Fibroblast of upper back skin (primary cell): ENCODE measurements at regions not wholly inside any gene's neighbourhood (a gene's known extent, or its start where the extent isn't known, plus 50 kb on each side); places are given as distances from the start of the nearest gene placed in this dataset.

ENCODE experiments used
- DNase-seq: peaks from one replicate; pipeline ENCODE4 v3.0.0-alpha.2; 2013

- DNase-seq = no peak
These were observed 73.2 kb downstream of the GPR37 start for GRCh38 chr7:124692425-124692824.

DNA sequence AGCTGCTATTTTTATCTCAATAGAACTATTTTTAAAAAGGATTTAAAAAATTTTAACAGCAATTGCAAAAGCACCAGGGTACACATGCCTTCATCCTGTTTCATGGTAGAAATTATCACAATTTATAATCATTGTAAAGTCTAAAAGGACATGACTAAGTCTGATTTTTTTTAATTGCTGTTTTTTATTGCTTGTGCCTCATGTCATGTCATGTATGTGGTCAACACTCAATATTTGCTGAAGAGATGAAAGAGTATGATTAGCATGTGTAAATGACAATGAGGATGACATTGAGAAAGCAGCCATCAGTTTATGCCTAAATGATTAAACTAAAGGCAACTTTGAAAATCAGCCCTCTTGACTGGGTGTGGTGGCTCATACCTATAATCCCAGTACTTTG, 74.8 kb downstream of the GPR37 start:
- DNase-seq = no peak

GRCh38 chr7:124689931-124690330, 75.7 kb downstream of the GPR37 start:
- no peak for DNase-seq

DNA sequence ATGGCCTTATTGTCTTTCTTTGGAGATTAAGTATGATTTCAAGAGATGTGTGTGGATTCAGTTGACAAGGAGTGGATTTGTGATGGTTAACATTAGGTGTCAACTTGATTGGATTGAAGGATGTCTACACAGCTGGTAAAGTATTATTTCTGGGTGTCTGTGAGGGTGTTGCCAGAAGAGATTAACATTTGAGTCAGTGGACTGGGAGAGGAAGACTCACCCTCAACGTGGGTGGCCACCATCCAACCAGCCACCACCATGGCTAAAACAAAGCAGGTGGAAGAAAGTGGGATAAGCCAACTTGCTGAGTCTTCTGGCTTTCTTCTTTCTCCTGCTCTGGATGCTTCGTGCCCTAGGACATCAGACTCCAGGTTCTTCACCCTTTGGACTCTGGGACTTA, 76.1 kb downstream of the GPR37 start:
- DNase-seq = no peak

DNA sequence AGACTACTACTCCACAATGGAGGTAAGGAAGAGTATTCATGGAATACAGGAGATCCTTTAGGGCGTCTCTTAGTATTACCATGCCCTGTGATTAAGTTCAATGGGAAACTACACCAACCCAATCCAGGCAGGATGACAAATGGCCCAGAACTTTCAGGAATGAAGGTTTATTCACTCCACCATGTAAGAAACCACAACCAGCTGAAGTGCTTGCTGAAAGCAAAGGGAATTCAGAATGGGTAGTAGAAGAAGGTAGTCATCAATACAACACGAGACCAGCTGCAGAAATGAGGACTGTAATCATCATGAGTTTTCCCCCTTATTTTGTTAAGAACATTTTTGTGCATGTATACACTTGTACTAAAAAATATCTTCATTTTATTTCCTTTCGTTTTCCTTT, 76.6 kb downstream of the GPR37 start:
- peak; percentile 1 for DNase-seq

GRCh38 chr7:124686543-124687171, 78.9 kb downstream of the GPR37 start:
- DNase-seq = no peak

- DNase-seq = no peak
These were observed 83.6 kb downstream of the GPR37 start for GRCh38 chr7:124681946-124682345.

GRCh38 chr7:124680304-124680703, 85.3 kb downstream of the GPR37 start:
- no peak for DNase-seq

DNA sequence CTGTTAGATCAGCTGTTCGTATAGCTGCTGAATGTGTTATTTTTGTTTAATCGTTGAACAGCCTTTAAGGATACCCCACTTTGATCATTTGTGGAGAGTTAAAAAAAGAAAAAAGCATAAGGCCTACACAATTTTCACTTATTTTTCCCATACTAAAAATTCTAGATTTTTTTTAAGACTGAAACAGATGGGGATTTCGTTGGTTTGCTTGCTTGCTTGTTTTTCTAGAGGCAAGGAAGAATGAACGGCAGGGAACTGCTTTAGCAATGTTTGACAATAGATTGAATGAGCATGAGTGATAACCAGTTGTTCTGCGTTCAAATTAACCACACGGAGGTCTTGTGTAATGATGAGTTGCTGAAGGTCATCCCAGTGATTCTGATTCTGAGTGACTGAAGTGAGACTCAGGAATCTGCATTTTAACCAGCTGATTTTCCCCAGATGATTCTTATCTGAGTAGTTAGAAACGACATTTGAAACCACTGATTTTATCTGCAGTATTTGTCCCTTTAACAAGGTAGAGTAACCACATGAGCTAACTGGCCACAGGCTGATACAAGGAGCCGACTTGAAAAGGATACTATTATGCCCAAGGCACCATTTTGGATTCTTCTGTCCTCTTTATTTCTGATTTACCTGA, 85.9 kb downstream of the GPR37 start:
- no peak for DNase-seq

DNA sequence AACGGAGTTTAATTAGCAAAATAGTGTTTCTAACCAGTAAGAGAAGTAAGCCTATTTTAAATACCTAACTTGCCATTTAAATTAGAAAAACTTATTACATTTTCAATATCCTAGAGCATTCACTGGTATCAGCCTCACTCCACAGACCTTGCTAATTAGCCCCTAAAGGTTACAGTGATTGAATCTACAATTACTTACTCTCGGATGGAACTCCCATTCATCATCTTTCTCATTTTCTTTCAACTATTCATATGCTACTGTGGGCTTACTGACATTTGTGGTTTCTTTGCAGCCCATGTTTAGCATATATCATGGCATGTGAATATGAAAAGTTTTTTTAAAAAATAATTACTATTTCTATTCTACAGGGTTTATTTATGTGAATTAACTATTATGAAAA, 86.4 kb downstream of the GPR37 start:
- no peak for DNase-seq

DNA sequence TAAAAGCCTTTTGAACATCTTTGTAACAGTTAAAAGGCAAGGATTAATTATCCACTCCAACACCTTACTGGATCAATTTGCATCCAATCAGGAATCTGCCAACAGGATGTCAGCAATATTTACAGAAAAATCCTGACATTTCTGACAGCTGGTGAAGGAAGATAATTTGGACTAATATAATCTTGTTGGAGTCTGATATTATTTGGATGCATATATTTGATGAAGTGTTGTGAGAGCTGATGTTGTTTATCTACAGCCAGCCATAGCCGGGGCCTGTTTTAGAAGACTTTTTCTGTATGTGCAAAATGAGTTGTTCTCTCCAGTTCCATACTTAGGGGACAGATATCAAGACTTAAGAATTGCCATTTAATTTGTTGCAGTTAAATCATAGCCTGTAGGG, 91.1 kb downstream of the GPR37 start:
- no peak for DNase-seq

DNA sequence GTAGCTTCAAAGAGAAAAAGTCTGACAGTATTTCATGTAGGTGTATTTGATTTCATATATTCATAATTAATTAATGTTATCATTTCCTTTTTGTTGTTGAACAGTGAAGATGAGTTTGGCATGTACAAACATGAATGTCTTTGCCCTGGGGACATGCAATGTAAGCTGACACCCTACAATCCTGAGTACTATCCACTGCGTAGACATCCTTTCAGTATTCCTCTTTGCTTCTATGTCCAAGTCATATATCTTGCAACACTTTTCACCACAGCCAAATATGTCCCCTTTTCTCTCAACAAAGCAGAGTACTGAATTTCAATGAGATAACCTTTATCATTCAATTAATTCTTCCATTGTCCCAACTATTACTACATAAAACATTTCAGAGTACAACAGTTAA, 93.6 kb downstream of the GPR37 start:
- DNase-seq = no peak

GRCh38 chr7:124667312-124668153, 98.1 kb downstream of the GPR37 start:
- DNase-seq = no peak

DNA sequence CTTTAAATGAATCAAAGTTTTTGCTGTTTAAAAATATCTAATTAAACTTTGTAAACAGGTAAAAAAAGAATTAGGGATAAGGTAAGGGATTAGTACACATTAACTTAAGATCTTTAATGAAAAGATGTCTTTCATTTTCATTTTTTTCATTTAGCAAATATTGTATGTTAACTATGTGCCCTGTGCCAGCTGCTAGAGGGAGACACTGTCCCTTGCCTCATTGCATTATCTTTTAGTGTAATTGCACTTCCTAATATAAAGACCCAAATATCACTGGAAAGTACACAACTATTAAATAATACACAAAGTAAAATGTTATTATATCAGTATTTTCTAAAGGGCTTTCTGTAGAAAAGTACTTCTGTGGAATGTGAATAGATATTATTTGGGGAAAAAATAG, 102.7 kb downstream of the GPR37 start:
- DNase-seq = no peak

- DNase-seq = no peak
These were observed 103.2 kb downstream of the GPR37 start for GRCh38 chr7:124662372-124662771.

DNA sequence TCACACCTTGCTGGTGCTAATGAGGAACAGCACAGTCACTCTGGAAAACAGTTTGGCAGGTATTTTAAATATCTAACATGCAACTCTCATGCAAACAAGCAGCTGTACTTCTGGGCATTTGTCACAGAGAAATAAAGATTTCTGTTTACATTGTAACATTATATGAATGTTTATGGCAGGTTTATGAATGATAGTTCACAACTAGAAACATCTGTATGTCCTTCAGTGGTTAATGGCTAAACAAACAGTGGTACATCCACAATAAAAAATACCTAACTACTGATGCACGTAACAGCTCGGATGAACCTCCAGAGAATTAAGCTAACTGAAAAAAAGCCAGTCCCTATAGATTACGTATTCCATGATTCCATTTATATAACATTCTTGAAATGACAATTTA, 109.6 kb downstream of the GPR37 start:
- no peak for DNase-seq

GRCh38 chr7:124652237-124652636, 113.4 kb downstream of the GPR37 start:
- DNase-seq = no peak

DNA sequence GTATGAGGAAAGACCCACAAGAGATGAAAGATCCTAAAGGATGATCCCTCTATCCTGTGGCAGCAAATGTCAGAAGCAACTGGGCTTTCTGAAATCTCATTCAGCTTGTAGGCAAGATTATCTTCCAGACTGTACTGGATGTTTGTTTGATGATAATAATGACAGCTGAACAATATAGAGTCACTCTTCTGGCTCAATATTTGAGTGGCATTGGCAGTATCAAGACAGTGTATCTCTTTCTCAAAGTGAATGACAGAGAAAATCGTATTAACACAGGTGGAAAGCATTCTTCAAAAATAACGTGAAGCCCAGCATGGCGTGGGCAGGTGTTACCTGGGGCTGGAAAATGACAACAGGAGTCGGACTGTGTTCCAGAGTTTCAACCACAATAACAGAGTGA, 114.5 kb downstream of the GPR37 start:
- DNase-seq = no peak

DNA sequence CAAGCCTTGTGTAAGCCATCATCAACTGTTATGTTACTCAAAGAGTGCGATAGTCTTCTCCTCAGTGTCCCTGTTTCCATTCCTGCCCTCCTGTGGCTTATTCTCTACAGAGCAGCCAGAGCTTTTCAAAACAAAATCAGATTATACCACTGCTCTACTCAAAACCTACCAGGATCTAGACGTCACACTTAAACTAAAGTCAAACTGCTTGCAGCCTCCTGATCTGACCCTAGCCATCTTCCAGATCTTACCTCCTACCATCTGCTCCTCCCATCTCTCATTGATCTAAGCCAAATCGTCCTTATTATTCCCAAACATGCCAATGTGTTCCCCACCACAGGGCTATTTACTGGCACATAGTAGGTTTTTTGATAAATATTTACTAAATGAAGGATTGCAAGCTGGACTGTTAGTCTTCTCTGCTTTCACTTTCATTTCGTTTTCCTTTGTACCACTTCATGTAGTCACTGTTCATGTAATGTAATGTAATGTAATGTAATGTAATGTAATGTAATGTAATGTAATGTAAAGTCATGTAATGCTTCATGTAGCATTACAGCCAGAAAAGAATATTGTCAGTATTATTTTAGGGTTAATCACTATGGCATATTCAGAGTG, 116.1 kb downstream of the GPR37 start:
- no peak for DNase-seq

DNA sequence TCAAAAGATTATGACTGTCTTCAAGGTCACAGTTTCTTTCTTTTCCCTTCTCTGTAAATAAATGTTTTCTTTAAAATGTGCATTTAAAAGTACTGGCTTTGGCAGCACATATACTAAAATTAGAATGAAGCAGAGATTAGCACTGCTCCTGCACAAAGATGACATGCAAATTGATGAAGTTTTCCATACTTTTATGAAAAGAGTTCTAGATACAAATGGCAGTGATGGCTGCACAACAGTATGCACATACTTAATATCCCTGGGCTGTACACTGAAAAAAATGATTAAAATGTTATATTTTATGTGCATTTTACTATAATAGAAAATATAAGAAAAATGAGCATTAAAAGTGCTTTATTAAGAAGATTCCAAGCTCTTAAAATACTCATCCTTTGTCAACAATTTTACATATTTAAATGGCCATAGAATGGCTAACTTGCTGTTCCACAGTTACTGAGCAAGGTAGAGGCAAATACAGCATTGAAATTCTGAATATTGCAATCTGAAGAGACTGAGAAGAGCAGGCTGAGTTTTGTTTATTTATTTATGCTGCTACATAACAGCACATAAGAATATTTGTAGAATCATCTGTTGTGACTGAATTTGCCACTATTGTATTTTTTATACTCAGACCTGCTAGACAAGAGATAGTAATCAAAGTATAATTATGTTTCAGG, 117.8 kb downstream of the GPR37 start:
- DNase-seq = no peak

GRCh38 chr7:124645704-124646103, 119.9 kb downstream of the GPR37 start:
- no peak for DNase-seq

DNA sequence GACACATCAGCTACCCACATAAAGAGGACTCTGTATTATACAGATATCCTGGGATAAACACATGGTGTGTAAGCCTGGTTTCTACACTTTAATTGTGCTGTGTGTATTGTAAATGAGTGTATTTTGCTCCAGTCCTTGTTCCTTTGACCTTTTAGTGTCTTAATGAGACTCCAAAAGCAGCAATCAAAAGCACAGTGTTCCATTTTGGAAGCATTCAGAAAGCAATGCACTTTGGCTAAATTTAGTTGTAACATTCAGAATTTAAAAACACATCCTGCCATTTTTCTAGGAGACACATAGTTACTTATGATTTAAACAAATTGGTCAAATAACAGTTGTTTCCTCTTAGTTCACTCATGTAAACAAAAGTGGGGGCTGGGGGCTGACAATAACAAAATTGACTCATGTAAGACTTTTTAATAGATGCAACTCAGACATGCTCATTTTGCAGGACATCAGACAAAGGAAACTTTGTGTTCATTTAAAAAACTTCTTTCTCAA, 122.2 kb downstream of the GPR37 start:
- DNase-seq = no peak

- no peak for DNase-seq
These were observed 130.2 kb downstream of the GPR37 start for GRCh38 chr7:124635416-124635815.
